Mesothelial cell of epicardium (in vitro differentiated cells): ENCODE measurements at regions not wholly inside any gene's neighbourhood (a gene's known extent, or its start where the extent isn't known, plus 50 kb on each side); places are given as distances from the start of the nearest gene placed in this dataset.

Source experiments
- DNase-seq, 2 experiments: peaks; one replicate each; pipeline ENCODE4 v3.0.0; 2021; ENCODE audit warnings: low spot score in 2 of 2; ENCODE audit not compliant: unreplicated experiment in 2 of 2
- H3K27ac Mint-ChIP-seq: 2 replicates; pipeline ENCODE4 v1.8.0; 2021; ENCODE audit warnings: mixed read lengths
- H3K27me3 Mint-ChIP-seq: 2 replicates; pipeline ENCODE4 v1.8.0; 2021; ENCODE audit warnings: low read depth, mixed read lengths
- H3K36me3 Mint-ChIP-seq: 2 replicates; pipeline ENCODE4 v1.8.0; 2021; ENCODE audit warnings: mixed read lengths
- H3K4me1 Mint-ChIP-seq: 2 replicates; pipeline ENCODE4 v1.8.0; 2021; ENCODE audit warnings: mixed read lengths
- H3K4me3 Mint-ChIP-seq: 2 replicates; pipeline ENCODE4 v1.8.0; 2021; ENCODE audit warnings: mild to moderate bottlenecking, moderate library complexity, mixed read lengths
- H3K9me3 Mint-ChIP-seq: 2 replicates; pipeline ENCODE4 v1.8.0; 2021; ENCODE audit warnings: mixed read lengths
- TF ChIP-seq, protein P1 (sequence below): fragments of 200-600 bp; sonication (generic); IDR thresholded peaks from one replicate; pipeline ENCODE4 v1.5.0; 2021; ENCODE audit warnings: antibody characterized with exemption; ENCODE audit not compliant: unreplicated experiment

DNA sequence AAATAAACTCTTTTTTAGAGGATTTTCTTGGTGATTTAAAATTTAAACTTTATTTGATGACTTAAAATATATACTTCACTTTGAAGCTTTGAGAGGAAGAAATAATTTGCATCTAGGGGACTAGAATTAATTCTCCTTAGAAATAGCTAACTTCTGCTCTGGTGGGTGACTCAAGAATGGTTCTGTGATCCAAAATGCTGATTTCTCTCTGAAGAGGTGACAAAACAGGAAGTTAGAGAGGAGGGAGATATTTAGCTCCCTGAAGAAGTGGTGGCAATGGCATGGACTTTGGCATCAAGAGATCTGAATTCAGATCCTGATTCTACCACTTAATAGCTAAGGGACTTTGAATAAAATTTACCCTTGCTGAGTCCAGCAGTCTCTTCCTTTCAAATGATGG lies 125.8 kb upstream of the ATP1B1 start:
- no peaks in the 10 kb centered on the region for H3K27me3 Mint-ChIP-seq
- H3K36me3 Mint-ChIP-seq = no peaks in the 10 kb centered on the region
- TF ChIP-seq, protein P1, sequence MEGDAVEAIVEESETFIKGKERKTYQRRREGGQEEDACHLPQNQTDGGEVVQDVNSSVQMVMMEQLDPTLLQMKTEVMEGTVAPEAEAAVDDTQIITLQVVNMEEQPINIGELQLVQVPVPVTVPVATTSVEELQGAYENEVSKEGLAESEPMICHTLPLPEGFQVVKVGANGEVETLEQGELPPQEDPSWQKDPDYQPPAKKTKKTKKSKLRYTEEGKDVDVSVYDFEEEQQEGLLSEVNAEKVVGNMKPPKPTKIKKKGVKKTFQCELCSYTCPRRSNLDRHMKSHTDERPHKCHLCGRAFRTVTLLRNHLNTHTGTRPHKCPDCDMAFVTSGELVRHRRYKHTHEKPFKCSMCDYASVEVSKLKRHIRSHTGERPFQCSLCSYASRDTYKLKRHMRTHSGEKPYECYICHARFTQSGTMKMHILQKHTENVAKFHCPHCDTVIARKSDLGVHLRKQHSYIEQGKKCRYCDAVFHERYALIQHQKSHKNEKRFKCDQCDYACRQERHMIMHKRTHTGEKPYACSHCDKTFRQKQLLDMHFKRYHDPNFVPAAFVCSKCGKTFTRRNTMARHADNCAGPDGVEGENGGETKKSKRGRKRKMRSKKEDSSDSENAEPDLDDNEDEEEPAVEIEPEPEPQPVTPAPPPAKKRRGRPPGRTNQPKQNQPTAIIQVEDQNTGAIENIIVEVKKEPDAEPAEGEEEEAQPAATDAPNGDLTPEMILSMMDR = no peak
- H3K4me3 Mint-ChIP-seq = no peak overlapping the region
- peaks cover 6% of the 10 kb centered on the region for H3K4me1 Mint-ChIP-seq
- DNase-seq = no peak
- no peak overlapping the region for H3K27ac Mint-ChIP-seq
- H3K9me3 Mint-ChIP-seq = no peaks in the 10 kb centered on the region

DNA sequence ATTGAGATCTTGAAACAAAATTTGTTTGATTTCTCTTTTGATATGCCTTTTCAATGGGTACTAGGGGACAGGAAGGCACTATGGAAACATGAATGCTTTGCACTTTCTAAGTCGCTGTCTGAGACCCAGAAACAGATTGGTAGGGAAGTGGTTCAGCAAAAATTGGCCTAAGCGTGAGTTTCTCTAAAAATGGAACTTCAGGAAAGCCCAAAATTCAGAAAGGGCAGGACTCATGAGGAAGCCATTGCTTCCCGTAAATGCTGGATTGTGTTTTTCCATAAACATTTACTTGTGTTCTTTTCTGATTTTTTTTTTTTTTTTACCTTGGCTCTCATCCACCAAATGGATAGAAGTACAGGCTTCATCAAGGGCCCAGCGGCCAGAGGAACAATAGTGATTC lies 123.7 kb upstream of the ATP1B1 start:
- TF ChIP-seq, protein P1 = no peak
- no peak overlapping the region for H3K4me3 Mint-ChIP-seq
- DNase-seq = no peak
- peaks cover 6% of the 10 kb centered on the region for H3K4me1 Mint-ChIP-seq
- H3K9me3 Mint-ChIP-seq = no peaks in the 10 kb centered on the region
- peaks cover 2% of the 10 kb centered on the region for H3K27me3 Mint-ChIP-seq
- H3K36me3 Mint-ChIP-seq = no peaks in the 10 kb centered on the region
- H3K27ac Mint-ChIP-seq = no peak overlapping the region

DNA sequence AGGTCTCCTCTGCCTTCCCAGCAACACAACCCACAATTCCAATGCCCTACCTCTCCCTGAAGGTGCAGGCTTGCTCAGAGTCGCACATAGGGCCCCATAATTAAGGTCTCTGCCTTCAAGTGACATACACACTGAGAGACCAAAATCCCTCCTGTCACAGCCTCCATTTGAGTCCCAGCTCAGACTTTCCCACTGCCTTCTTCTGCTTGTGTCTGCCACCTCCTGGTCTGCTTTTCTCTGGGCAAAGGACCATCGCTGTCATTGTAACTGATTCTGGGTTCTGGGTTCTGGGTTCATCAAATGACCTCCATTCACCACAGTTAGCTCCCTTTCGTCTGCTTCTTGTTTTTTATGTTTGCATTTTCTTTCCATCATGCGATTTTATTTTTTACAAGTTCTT lies 119.2 kb upstream of the ATP1B1 start:
- H3K9me3 Mint-ChIP-seq = peaks cover 4% of the 10 kb centered on the region
- H3K36me3 Mint-ChIP-seq = no peaks in the 10 kb centered on the region
- TF ChIP-seq, protein P1 = no peak
- no peak for DNase-seq
- H3K4me3 Mint-ChIP-seq = no peak overlapping the region
- H3K4me1 Mint-ChIP-seq = peaks cover 6% of the 10 kb centered on the region
- no peak overlapping the region for H3K27ac Mint-ChIP-seq
- H3K27me3 Mint-ChIP-seq = peaks cover 2% of the 10 kb centered on the region

DNA sequence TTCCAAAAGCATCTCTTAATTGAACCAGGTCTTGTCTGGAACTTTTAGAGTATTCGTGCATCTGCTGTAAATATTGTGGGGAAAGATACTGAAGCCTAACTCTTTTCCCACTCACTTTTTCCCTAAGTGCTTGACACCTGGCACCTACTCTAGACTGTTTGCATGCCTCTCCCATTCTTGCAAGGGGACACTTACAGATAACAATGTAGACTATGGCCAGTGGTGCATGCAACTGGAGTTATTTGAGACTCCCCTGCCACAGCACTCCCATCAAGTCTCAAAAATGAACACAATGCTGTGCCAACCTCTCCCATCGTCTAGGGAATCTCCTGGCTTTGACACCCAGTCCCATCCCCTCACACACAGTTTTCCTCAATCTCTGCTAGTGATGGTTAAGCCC lies 118.6 kb upstream of the ATP1B1 start:
- H3K36me3 Mint-ChIP-seq = no peaks in the 10 kb centered on the region
- H3K4me3 Mint-ChIP-seq = no peak overlapping the region
- H3K9me3 Mint-ChIP-seq = peaks cover 4% of the 10 kb centered on the region
- TF ChIP-seq, protein P1 = no peak
- DNase-seq = no peak
- no peak overlapping the region for H3K27ac Mint-ChIP-seq
- H3K4me1 Mint-ChIP-seq = peaks cover 6% of the 10 kb centered on the region
- peaks cover 2% of the 10 kb centered on the region for H3K27me3 Mint-ChIP-seq

DNA sequence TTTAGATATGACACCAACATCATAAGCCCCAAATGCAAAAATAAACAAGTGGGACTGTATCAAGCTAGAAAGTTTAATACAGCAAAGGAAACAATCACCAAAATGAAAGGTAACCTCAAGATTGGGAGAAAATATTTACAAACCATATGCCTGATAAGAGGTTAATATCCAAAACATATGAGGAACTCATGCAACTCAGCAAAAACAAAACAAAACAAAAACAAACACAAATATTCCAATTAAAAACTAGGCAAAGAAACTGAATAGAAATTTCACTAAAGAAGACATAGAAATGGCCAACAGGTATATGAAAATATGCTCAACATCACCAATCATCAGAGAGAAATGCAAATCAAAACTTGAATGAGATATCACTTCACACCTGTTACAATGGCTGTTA lies 116.5 kb upstream of the ATP1B1 start:
- no peak for DNase-seq
- Mint-ChIP-seq H3K4me3 (no peak overlapping the region), H3K27me3 (peaks cover 2% of the 10 kb centered on the region), H3K27ac (no peak overlapping the region), H3K36me3 (no peaks in the 10 kb centered on the region), H3K4me1 (peaks cover 6% of the 10 kb centered on the region), H3K9me3 (peaks cover 13% of the 10 kb centered on the region)
- TF ChIP-seq, protein P1 = no peak
